ENCODE measurements at regions not wholly inside any gene's neighbourhood (a gene's known extent, or its start where the extent isn't known, plus 50 kb on each side); places are given as distances from the start of the nearest gene placed in this dataset.
A peak's percentile ranks its signal among the peaks of the same experiment; 100 is the strongest.

DNA sequence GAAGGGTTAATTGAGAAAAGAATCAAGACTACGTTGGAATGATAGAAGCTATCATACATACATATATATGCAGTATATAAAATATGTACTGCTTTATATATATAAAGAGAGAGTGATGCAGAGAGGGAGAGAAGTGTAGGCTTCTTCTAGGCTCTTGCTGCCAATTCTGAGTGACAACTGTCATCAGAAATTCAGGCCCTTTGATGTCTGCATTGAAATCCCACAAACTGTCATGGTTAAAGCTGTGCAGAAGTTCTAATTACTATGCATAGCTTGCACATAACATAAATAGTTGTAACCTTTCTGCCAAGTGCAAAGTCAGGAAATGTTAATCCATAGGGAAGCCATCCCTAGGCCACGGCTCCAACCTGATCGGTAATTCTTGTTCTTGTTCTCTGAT lies 251.0 kb downstream of the STIM2 start:
- intact Hi-C loops (cut with DNase I, micrococcal nuclease) = no loop called here
- Histone ChIP-seq H3K36me3 (ENCODE audit: low read depth) (no peaks in the 10 kb centered on the region), H3K9me3 (no peaks in the 10 kb centered on the region), H3K4me1 (ENCODE audit: low read depth) (no peaks in the 10 kb centered on the region), H3K4me3 (no peak overlapping the region)
- TF ChIP-seq CTCF (IDR thresholded peaks at IDR 0.05) = no peak
- ATAC-seq (no peak), DNase-seq (no peak)

DNA sequence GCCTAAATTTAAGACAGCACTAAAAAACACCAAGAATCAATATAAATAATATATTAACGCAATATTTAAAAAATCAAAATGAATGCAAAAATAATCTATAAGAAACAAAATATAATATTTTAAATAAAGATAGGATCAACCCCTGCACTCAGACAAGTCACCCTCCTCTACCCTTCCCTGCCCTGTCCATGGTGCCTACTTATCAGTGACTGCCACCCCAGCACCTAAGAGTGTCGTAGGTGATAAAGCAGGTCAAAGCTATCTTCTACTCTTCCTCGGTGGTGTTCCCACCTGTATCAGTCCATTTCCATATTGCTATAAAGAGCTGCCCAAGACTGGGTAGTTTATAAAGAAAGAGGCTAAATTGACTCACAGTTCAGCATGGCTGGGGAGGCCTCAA lies 251.9 kb downstream of the STIM2 start:
- ATAC-seq (no peak), DNase-seq (no peak)
- Histone ChIP-seq H3K4me1 (ENCODE audit: low read depth) (no peaks in the 10 kb centered on the region), H3K4me3 (no peak overlapping the region), H3K9me3 (no peaks in the 10 kb centered on the region), H3K36me3 (ENCODE audit: low read depth) (no peaks in the 10 kb centered on the region)
- intact Hi-C loops (cut with DNase I, micrococcal nuclease) = no loop called here
- no peak for TF ChIP-seq CTCF (IDR thresholded peaks at IDR 0.05)

DNA sequence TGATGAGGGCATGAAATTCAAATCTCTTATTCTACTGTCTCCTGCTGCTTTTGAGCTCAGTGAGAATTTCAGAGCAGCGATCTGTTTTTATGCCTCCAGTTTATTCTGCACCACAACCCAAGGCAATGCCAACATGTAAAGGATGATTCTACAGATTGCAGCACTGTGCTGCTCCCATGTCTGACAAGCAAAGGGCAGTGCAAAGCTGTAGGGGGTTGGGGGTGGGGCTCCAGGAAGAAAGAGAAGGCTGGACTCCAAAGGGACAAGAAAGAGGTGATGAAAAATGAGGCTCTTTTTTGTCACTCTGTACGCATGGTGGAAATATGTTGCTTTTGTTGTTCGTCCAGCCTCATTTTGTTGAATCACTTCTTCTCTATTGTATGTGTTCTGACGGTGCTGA lies 254.6 kb downstream of the STIM2 start:
- H3K9me3 ChIP-seq = no peaks in the 10 kb centered on the region
- no peak for DNase-seq
- no peak for ATAC-seq
- intact Hi-C loops (cut with DNase I, micrococcal nuclease) = no loop called here
- H3K4me1 ChIP-seq (ENCODE audit: low read depth) = no peaks in the 10 kb centered on the region
- H3K36me3 ChIP-seq (ENCODE audit: low read depth) = no peaks in the 10 kb centered on the region
- H3K4me3 ChIP-seq = no peak overlapping the region
- no peak for TF ChIP-seq CTCF (IDR thresholded peaks at IDR 0.05)

DNA sequence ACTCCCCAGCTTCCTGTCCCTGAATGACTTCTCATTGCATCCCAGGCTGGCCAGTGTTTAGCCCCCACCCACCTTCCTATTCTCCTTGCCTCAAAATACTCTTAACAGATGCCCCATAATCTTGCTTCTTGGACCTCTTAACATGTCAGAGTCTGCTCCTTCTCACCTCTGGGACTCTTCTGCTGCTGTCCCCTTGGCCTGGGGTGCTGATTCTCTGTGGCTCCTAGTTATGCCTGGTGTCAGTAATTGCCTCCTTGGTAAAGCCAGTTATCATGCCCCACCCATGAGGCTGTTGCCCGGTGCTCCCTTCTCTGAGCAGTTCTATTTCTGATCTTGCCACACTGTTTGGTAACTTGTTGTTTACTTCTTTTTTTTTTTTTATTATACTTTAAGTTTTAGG lies 256.8 kb downstream of the STIM2 start:
- Histone ChIP-seq H3K4me3 (no peak overlapping the region), H3K9me3 (no peaks in the 10 kb centered on the region), H3K36me3 (ENCODE audit: low read depth) (no peaks in the 10 kb centered on the region), H3K4me1 (ENCODE audit: low read depth) (no peaks in the 10 kb centered on the region)
- TF ChIP-seq CTCF (IDR thresholded peaks at IDR 0.05) = no peak
- DNase-seq = no peak
- peak; percentile 33 for ATAC-seq
- intact Hi-C loops (cut with DNase I, micrococcal nuclease) = no loop called here

GRCh38 chr4:27119239-27119638 lies 258.6 kb downstream of the STIM2 start:
- intact Hi-C loops (cut with DNase I, micrococcal nuclease) = no loop called here
- no peak overlapping the region for H3K4me3 ChIP-seq
- DNase-seq (no peak), ATAC-seq (no peak)
- H3K9me3 ChIP-seq = no peaks in the 10 kb centered on the region
- no peaks in the 10 kb centered on the region for H3K36me3 ChIP-seq (ENCODE audit: low read depth)
- no peaks in the 10 kb centered on the region for H3K4me1 ChIP-seq (ENCODE audit: low read depth)
- no peak for TF ChIP-seq CTCF (IDR thresholded peaks at IDR 0.05)

DNA sequence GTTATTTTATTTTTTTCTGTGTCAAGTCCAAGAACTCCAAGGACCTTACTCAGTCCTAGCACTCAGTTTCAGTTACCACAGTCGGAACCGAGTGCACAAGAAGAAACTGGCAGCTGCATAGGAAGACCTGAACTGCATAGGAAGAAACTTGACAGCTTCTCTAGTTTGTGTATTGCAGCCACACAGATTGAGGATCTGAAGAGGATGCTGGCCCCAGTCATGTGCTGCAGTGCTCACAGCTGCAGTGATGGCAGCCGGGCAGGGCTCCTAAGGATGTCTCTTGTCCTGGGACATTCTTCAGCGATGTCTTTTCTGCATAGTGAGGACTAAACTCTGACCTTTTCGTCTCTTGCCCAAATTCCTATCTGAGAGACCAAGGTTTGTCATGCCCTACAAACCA lies 261.2 kb downstream of the STIM2 start:
- Histone ChIP-seq H3K9me3 (no peaks in the 10 kb centered on the region), H3K4me1 (ENCODE audit: low read depth) (no peaks in the 10 kb centered on the region), H3K36me3 (ENCODE audit: low read depth) (no peaks in the 10 kb centered on the region), H3K4me3 (no peak overlapping the region)
- ATAC-seq (no peak), DNase-seq (no peak)
- TF ChIP-seq CTCF (IDR thresholded peaks at IDR 0.05) = no peak
- intact Hi-C loops (cut with DNase I, micrococcal nuclease) = loop anchor here in 1 of 2 donors (10.0 kb wide), 1 partner anchor 67 kb away; no protein-coding TSS in a partner anchor

Measured in mucosa of descending colon (tissue), 3 donors.